Endothelial cell of umbilical vein (primary cell): ENCODE measurements at regions not wholly inside any gene's neighbourhood (a gene's known extent, or its start where the extent isn't known, plus 50 kb on each side); places are given as distances from the start of the nearest gene placed in this dataset.

ENCODE experiments used
- BruUV-seq: library from RNA; stranded (reverse); fragments of 400-500 nt; replicated peaks from 2 replicates; lab custom pipeline; 2021; lab: Mats Ljungman, UMichigan
- CTCF ChIA-PET: fragments of 300-600, 350-600 bp; sonication (Branson Sonifier 250); formaldehyde crosslinking; loops from one replicate; lab custom pipeline; 2021; ENCODE audit warnings: antibody characterized with exemption, inconsistent platforms; lab: Charles Lee
- POLR2A ChIA-PET: fragments of 300-600, 350-600 bp; sonication (Branson Sonifier 250); formaldehyde crosslinking; loops from one replicate; lab custom pipeline; 2021; ENCODE audit warnings: antibody characterized with exemption, inconsistent platforms; lab: Charles Lee
- DNase-seq: peaks from one replicate; pipeline ENCODE4 v3.0.0-alpha.2; 2011; ENCODE audit warnings: low read depth, low spot score
- FAIRE-seq: peaks from 2 replicates; lab custom pipeline; 2011; peaks lifted over from hg19 to GRCh38; lab: Jason Lieb, UNC
- H2AFZ ChIP-seq: 2 replicates; pipeline ENCODE4 v1.6.0; 2012; ENCODE audit warnings: low read depth, low read length, control low read depth, inconsistent platforms
- H3K27ac ChIP-seq: 2 replicates; pipeline ENCODE4 v1.5.1; 2011; ENCODE audit warnings: low read depth, mild to moderate bottlenecking, control low read depth, low read length, moderate library complexity; ENCODE audit not compliant: insufficient read depth
- H3K27me3 ChIP-seq, 2 experiments: 2 replicates each; pipeline versions ENCODE4 v1.6.0 to v1.6.1; 2011; ENCODE audit warnings: low read length in 2 of 2, mixed read lengths in 1 of 2; ENCODE audit not compliant: control insufficient read depth in 2 of 2, insufficient read depth in 2 of 2
- H3K36me3 ChIP-seq, 2 experiments: 2 replicates in 1 of 2; 3 replicates in 1 of 2; pipeline ENCODE4 v1.5.1; 2011; ENCODE audit warnings: low read length in 2 of 2, mild to moderate bottlenecking in 1 of 2, moderate library complexity in 1 of 2; ENCODE audit not compliant: control insufficient read depth in 2 of 2, insufficient read depth in 2 of 2; ENCODE audit errors: extremely low read depth in 1 of 2
- H3K4me1 ChIP-seq: 3 replicates; pipeline ENCODE4 v1.5.1; 2011; ENCODE audit warnings: mild to moderate bottlenecking, low read length; ENCODE audit not compliant: control insufficient read depth, insufficient read depth; ENCODE audit errors: extremely low read depth
- H3K4me2 ChIP-seq: 2 replicates; pipeline ENCODE4 v1.6.1; 2011; ENCODE audit warnings: low read length, control low read depth, mixed read lengths; ENCODE audit not compliant: insufficient read depth
- H3K4me3 ChIP-seq, 3 experiments: fragments of 200-600 bp in 1 of 3; sonication (generic), shearing (Covaris generic) in 1 of 3; replicated peaks in 1 of 3; 2 replicates each; pipeline ENCODE4 v1.5.1; 2011 to 2016; ENCODE audit warnings: control low read depth in 3 of 3, low read length in 3 of 3, mild to moderate bottlenecking in 2 of 3, inconsistent platforms in 1 of 3, low read depth in 1 of 3, moderate library complexity in 1 of 3; ENCODE audit not compliant: insufficient read depth in 1 of 3
- H3K79me2 ChIP-seq: 2 replicates; pipeline ENCODE4 v1.6.0; 2012; ENCODE audit warnings: low read length, inconsistent platforms; ENCODE audit not compliant: control insufficient read depth, insufficient read depth
- H3K9ac ChIP-seq: replicated peaks from 2 replicates; pipeline ENCODE3; 2011; ENCODE audit warnings: low read length, control low read depth; ENCODE audit not compliant: insufficient read depth; ENCODE audit errors: extremely low read depth
- H3K9me1 ChIP-seq: replicated peaks from 3 replicates; pipeline ENCODE4 v1.6.0; 2011; ENCODE audit warnings: mild to moderate bottlenecking, low read length; ENCODE audit not compliant: control insufficient read depth, insufficient read depth; ENCODE audit errors: extremely low read depth
- H3K9me3 ChIP-seq: replicated peaks from 2 replicates; pipeline ENCODE4 v1.5.1; 2012; ENCODE audit warnings: low read length, inconsistent platforms; ENCODE audit not compliant: control insufficient read depth, insufficient read depth
- H4K20me1 ChIP-seq: replicated peaks from 2 replicates; pipeline ENCODE3; 2011; ENCODE audit warnings: mild to moderate bottlenecking, low read length; ENCODE audit not compliant: control insufficient read depth, insufficient read depth; ENCODE audit errors: extremely low read depth
- EZH2 ChIP-seq: IDR thresholded peaks from 2 replicates; pipeline ENCODE4 v1.6.1; 2012; ENCODE audit warnings: borderline replicate concordance, low read depth, mild to moderate bottlenecking, moderate library complexity, low read length, inconsistent platforms; ENCODE audit not compliant: severe bottlenecking
- FOS ChIP-seq: IDR thresholded peaks from 2 replicates; pipeline ENCODE4 v1.6.1; 2011; ENCODE audit warnings: mild to moderate bottlenecking, low read length, moderate library complexity, borderline replicate concordance; ENCODE audit not compliant: insufficient read depth
- GATA2 ChIP-seq: IDR thresholded peaks from 2 replicates; pipeline ENCODE4 v1.7.0; 2011; ENCODE audit warnings: low read depth, mild to moderate bottlenecking, moderate library complexity, mixed read lengths, low read length; ENCODE audit not compliant: insufficient read length, insufficient read depth
- JUN ChIP-seq: IDR thresholded peaks from 2 replicates; pipeline ENCODE4 v1.6.1; 2011; ENCODE audit warnings: borderline replicate concordance, low read depth; ENCODE audit not compliant: insufficient read length, insufficient read depth
- POLR2A ChIP-seq: IDR thresholded peaks from 2 replicates; pipeline ENCODE4 v1.6.1; 2012; ENCODE audit warnings: low read depth, mild to moderate bottlenecking, control low read depth, low read length
- dilution Hi-C: fragments of 300-500 bp; cut with MboI; formaldehyde crosslinking; loops from one replicate; pipeline ENCODE4 v1.15.0; 2019; ENCODE audit warnings: low sequenced_read_pairs; ENCODE audit not compliant: extremely low pct_ligation_motif_present
- intact Hi-C: fragments of 100-400 bp; cut with micrococcal nuclease; formaldehyde crosslinking; loops from one replicate; pipeline ENCODE4 v1.10.0; 2022
- TF ChIP-seq, protein P1 (sequence below), 2 donors: IDR thresholded peaks; 1 replicate in 1 of 2; 2 replicates in 1 of 2; pipeline ENCODE4 v1.5.1; 2011; ENCODE audit warnings: low read length in 2 of 2, mild to moderate bottlenecking in 2 of 2, moderate library complexity in 2 of 2, control low read depth in 1 of 2, inconsistent platforms in 1 of 2, low read depth in 1 of 2; ENCODE audit not compliant: insufficient read depth in 1 of 2; ENCODE audit errors: extremely low read depth in 1 of 2

DNA sequence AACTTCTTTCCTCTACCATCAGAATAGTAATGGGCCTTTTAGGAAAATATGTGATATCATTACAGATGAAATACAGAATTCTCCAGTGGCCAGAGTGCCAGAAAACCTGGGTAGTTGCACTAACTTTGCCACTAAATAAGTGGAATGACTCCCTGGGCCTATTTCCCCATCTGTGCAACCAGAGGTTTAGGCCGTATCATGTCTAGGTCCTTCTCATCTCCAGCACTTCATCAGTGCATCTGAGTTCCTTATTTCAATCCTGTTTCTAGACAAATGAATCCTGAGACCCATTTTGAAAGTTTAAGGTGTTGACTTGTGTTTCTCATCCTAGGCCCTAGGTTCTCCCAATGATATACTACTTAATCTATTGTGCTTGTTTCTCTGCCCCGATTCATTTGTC is 236.2 kb downstream of the CD83 start:
- H3K79me2 ChIP-seq = no peaks in the 10 kb centered on the region
- no peak overlapping the region for H3K9ac ChIP-seq
- H4K20me1 ChIP-seq = no peaks in the 10 kb centered on the region
- no peaks in the 10 kb centered on the region for H3K9me3 ChIP-seq
- no peaks in the 10 kb centered on the region for H3K4me1 ChIP-seq
- H3K27ac ChIP-seq = no peak overlapping the region
- dilution Hi-C loops = no loop called here
- DNase-seq = no peak
- no peaks in the 10 kb centered on the region for H3K36me3 ChIP-seq
- ChIA-PET POLR2A (no interaction called here), CTCF (no interaction called here)
- H3K27me3 ChIP-seq = no peaks in the 10 kb centered on the region
- no peak overlapping the region for H3K4me2 ChIP-seq
- H2AFZ ChIP-seq = no peak overlapping the region
- intact Hi-C loops = no loop called here
- no peak overlapping the region for H3K4me3 ChIP-seq
- no TSS peak for BruUV-seq
- no peak for FAIRE-seq
- TF ChIP-seq JUN (no peak), GATA2 (no peak), FOS (no peak), EZH2 (no peak), POLR2A (no peak)
- TF ChIP-seq, protein P1, sequence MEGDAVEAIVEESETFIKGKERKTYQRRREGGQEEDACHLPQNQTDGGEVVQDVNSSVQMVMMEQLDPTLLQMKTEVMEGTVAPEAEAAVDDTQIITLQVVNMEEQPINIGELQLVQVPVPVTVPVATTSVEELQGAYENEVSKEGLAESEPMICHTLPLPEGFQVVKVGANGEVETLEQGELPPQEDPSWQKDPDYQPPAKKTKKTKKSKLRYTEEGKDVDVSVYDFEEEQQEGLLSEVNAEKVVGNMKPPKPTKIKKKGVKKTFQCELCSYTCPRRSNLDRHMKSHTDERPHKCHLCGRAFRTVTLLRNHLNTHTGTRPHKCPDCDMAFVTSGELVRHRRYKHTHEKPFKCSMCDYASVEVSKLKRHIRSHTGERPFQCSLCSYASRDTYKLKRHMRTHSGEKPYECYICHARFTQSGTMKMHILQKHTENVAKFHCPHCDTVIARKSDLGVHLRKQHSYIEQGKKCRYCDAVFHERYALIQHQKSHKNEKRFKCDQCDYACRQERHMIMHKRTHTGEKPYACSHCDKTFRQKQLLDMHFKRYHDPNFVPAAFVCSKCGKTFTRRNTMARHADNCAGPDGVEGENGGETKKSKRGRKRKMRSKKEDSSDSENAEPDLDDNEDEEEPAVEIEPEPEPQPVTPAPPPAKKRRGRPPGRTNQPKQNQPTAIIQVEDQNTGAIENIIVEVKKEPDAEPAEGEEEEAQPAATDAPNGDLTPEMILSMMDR (IDR thresholded peaks at IDR 0.05; ENCODE audit: extremely low read depth in 1 of 2, insufficient read depth in 1 of 2, low read depth in 1 of 2, low read length in 2 of 2) = no peak
- no peaks in the 10 kb centered on the region for H3K9me1 ChIP-seq
